OCI-LY3 (cell line): ENCODE measurements at regions not wholly inside any gene's neighbourhood (a gene's known extent, or its start where the extent isn't known, plus 50 kb on each side); places are given as distances from the start of the nearest gene placed in this dataset.
"Not testable (repeated sequence)": the region's sequence is repeated elsewhere in the genome, so short reads cannot be mapped to it uniquely, and the experiment has no call there.

Experiments
- H2AFZ ChIP-seq: fragments of 200-600, 300-600 bp; shearing (Covaris generic); 2 replicates; pipeline ENCODE4 v1.6.0; 2014; ENCODE audit warnings: antibody characterized with exemption, low read depth, low read length
- H3K27ac ChIP-seq: fragments of 200-600, 300-600 bp; sonication (generic); 2 replicates; pipeline ENCODE4 v1.5.1; 2014; ENCODE audit warnings: mild to moderate bottlenecking, low read length, moderate library complexity, mixed read lengths
- H3K27me3 ChIP-seq: fragments of 200-600, 300-600 bp; sonication (generic); 2 replicates; pipeline ENCODE4 v1.6.1; 2014; ENCODE audit warnings: low read depth, low read length, mixed read lengths
- H3K36me3 ChIP-seq: fragments of 200-600, 300-600 bp; sonication (generic); replicated peaks from 2 replicates; pipeline ENCODE3; 2014; ENCODE audit warnings: low read depth, low read length, mixed read lengths
- H3K4me1 ChIP-seq: fragments of 300-600, 200-600 bp; sonication (generic); 2 replicates; pipeline ENCODE4 v1.6.1; 2014; ENCODE audit warnings: low read length, mixed read lengths
- H3K4me2 ChIP-seq: fragments of 200-600, 300-600 bp; sonication (generic); 2 replicates; pipeline ENCODE4 v1.6.1; 2014; ENCODE audit warnings: low read length, mixed read lengths
- H3K4me3 ChIP-seq: fragments of 300-600, 200-600 bp; sonication (generic); 2 replicates; pipeline ENCODE4 v1.5.1; 2014; ENCODE audit warnings: antibody characterized with exemption, mild to moderate bottlenecking, low read length, moderate library complexity
- H3K79me2 ChIP-seq: fragments of 300-600, 200-600 bp; shearing (Covaris generic); 2 replicates; pipeline ENCODE4 v1.6.1; 2014; ENCODE audit warnings: mild to moderate bottlenecking, low read length, mixed read lengths
- H3K9ac ChIP-seq: fragments of 300-600, 200-600 bp; shearing (Covaris generic); 2 replicates; pipeline ENCODE4 v1.6.0; 2014; ENCODE audit warnings: mild to moderate bottlenecking, low read length, moderate library complexity
- H3K9me3 ChIP-seq: fragments of 200-600, 300-600 bp; shearing (Covaris generic); 2 replicates; pipeline ENCODE4 v1.6.1; 2014; ENCODE audit warnings: low read length, mixed read lengths; ENCODE audit not compliant: insufficient read depth
- H4K20me1 ChIP-seq: fragments of 200-600, 300-600 bp; sonication (generic); 2 replicates; pipeline ENCODE4 v1.6.1; 2016; ENCODE audit warnings: low read length, mixed read lengths; ENCODE audit not compliant: insufficient read depth
- CTCF ChIP-seq: fragments of 200-600, 300-600 bp; sonication (generic); IDR thresholded peaks from 2 replicates; pipeline ENCODE4 v1.5.1; 2014; ENCODE audit warnings: antibody characterized with exemption, low read length, low read depth
- EZH2phosphoT487 ChIP-seq: fragments of 200-600 bp; shearing (Covaris generic); IDR thresholded peaks from 2 replicates; pipeline ENCODE4 v1.6.1; 2018; ENCODE audit warnings: antibody characterized with exemption, mixed run types, low read depth

GRCh38 chrX:113384628-113385027, 544.0 kb upstream of the AMOT start:
- H3K27ac ChIP-seq: no peak overlapping the region
- TF ChIP-seq EZH2phosphoT487: no peak
- TF ChIP-seq CTCF: no peak

GRCh38 chrX:113373421-113373820, 532.8 kb upstream of the AMOT start:
- not testable (repeated sequence) for H3K4me2 ChIP-seq, H3K4me3 ChIP-seq, H2AFZ ChIP-seq, H4K20me1 ChIP-seq, H3K79me2 ChIP-seq, H3K9ac ChIP-seq, H3K9me3 ChIP-seq, H3K36me3 ChIP-seq, H3K27ac ChIP-seq, H3K27me3 ChIP-seq, H3K4me1 ChIP-seq

More at GRCh38 chrX:113384628-113385027, 544.0 kb upstream of the AMOT start:
- Histone ChIP-seq H3K79me2 (no peaks in the 10 kb centered on the region), H3K9me3 (no peaks in the 10 kb centered on the region), H3K27me3 (no peaks in the 10 kb centered on the region), H3K4me1 (no peaks in the 10 kb centered on the region), H3K9ac (no peak overlapping the region), H3K4me3 (no peak overlapping the region), H2AFZ (no peak overlapping the region), H3K36me3 (no peaks in the 10 kb centered on the region), H4K20me1 (no peaks in the 10 kb centered on the region), H3K4me2 (no peak overlapping the region)

- Histone ChIP-seq H3K27ac (no peak overlapping the region), H3K9ac (no peak overlapping the region), H3K36me3 (no peaks in the 10 kb centered on the region), H3K79me2 (no peaks in the 10 kb centered on the region), H3K4me3 (no peak overlapping the region), H2AFZ (no peak overlapping the region), H3K9me3 (no peaks in the 10 kb centered on the region), H3K27me3 (no peaks in the 10 kb centered on the region), H4K20me1 (no peaks in the 10 kb centered on the region), H3K4me1 (no peaks in the 10 kb centered on the region), H3K4me2 (no peak overlapping the region)
- TF ChIP-seq EZH2phosphoT487 (no peak), CTCF (no peak)
These were observed 529.4 kb upstream of the AMOT start for GRCh38 chrX:113370006-113370405.

GRCh38 chrX:113369056-113369455, 528.4 kb upstream of the AMOT start:
- Histone ChIP-seq H3K36me3 (no peaks in the 10 kb centered on the region), H3K9ac (no peak overlapping the region), H3K4me1 (no peaks in the 10 kb centered on the region), H4K20me1 (no peaks in the 10 kb centered on the region), H3K4me3 (no peak overlapping the region), H3K4me2 (no peak overlapping the region), H2AFZ (no peak overlapping the region), H3K79me2 (no peaks in the 10 kb centered on the region), H3K27ac (no peak overlapping the region), H3K9me3 (no peaks in the 10 kb centered on the region), H3K27me3 (no peaks in the 10 kb centered on the region)
- no peak for TF ChIP-seq EZH2phosphoT487

- H2AFZ ChIP-seq: no peak overlapping the region
These were observed 512.5 kb upstream of the AMOT start for GRCh38 chrX:113353134-113353533.

More at GRCh38 chrX:113353134-113353533, 512.5 kb upstream of the AMOT start:
- H3K36me3 ChIP-seq: no peaks in the 10 kb centered on the region
- H3K4me3 ChIP-seq: no peak overlapping the region
- H3K27me3 ChIP-seq: no peaks in the 10 kb centered on the region
- no peaks in the 10 kb centered on the region for H3K79me2 ChIP-seq
- no peak overlapping the region for H3K4me2 ChIP-seq
- H3K9me3 ChIP-seq: no peaks in the 10 kb centered on the region
- TF ChIP-seq EZH2phosphoT487 (no peak), CTCF (no peak)
- no peaks in the 10 kb centered on the region for H4K20me1 ChIP-seq
- H3K27ac ChIP-seq: no peak overlapping the region
- H3K9ac ChIP-seq: no peak overlapping the region
- no peaks in the 10 kb centered on the region for H3K4me1 ChIP-seq
